Neutrophil (primary cell): ENCODE measurements at regions not wholly inside any gene's neighbourhood (a gene's known extent, or its start where the extent isn't known, plus 50 kb on each side); places are given as distances from the start of the nearest gene placed in this dataset.

Source experiments
- H3K27ac ChIP-seq: fragments of 200-600 bp; sonication (generic); 2 replicates; pipeline ENCODE4 v1.5.1; 2016; ENCODE audit warnings: mild to moderate bottlenecking, moderate library complexity
- H3K27me3 ChIP-seq: fragments of 200-600 bp; sonication (generic); 2 replicates; pipeline ENCODE4 v1.6.0; 2016; ENCODE audit warnings: mild to moderate bottlenecking
- H3K36me3 ChIP-seq: fragments of 200-600 bp; sonication (generic); 2 replicates; pipeline ENCODE4 v1.5.1; 2017
- H3K4me1 ChIP-seq, 2 experiments: fragments of 200-600 bp in 1 of 2; sonication (generic) in 1 of 2; 1 replicate in 1 of 2; 2 replicates in 1 of 2; pipeline versions ENCODE4 v1.5.1 to v1.6.1; 2013 to 2016; ENCODE audit warnings: low read depth in 1 of 2, low read length in 1 of 2, mild to moderate bottlenecking in 1 of 2, moderate library complexity in 1 of 2; ENCODE audit not compliant: control insufficient read depth in 1 of 2, insufficient read depth in 1 of 2
- H3K4me3 ChIP-seq, 2 experiments: fragments of 200-600 bp in 1 of 2; sonication (generic) in 1 of 2; 1 replicate in 1 of 2; 2 replicates in 1 of 2; pipeline ENCODE4 v1.5.1; 2013 to 2016; ENCODE audit warnings: low read depth in 1 of 2, low read length in 1 of 2, mild to moderate bottlenecking in 1 of 2, moderate library complexity in 1 of 2
- H3K9me3 ChIP-seq: fragments of 200-600 bp; sonication (generic); 2 replicates; pipeline ENCODE4 v1.5.1; 2016
- TF ChIP-seq, protein P1 (sequence below): fragments of 200-600 bp; sonication (generic); IDR thresholded peaks from 2 replicates; pipeline ENCODE4 v1.5.1; 2016; ENCODE audit warnings: antibody characterized with exemption

DNA sequence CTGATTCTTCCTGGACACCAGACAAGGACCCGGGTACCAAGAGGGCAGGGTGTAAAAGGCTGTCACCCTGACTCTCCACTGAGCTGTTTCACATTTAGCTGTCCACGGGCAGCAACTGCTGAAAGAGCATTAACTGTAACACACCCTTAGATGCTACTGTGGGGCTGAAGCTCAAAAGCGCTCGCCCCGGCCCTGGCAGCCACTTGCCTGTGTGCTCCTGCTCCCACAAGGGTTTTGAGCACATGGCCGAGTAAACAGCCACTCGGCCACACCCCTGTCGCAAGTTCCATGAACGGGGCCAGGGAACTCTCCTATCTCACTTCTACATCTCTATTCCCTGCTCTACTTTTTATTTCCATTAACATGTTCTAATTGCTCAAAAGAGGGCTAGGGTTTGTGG lies 421.7 kb downstream of the TUSC7 start:
- no peaks in the 10 kb centered on the region for H3K4me1 ChIP-seq
- no peaks in the 10 kb centered on the region for H3K27me3 ChIP-seq
- no peaks in the 10 kb centered on the region for H3K9me3 ChIP-seq
- TF ChIP-seq, protein P1, sequence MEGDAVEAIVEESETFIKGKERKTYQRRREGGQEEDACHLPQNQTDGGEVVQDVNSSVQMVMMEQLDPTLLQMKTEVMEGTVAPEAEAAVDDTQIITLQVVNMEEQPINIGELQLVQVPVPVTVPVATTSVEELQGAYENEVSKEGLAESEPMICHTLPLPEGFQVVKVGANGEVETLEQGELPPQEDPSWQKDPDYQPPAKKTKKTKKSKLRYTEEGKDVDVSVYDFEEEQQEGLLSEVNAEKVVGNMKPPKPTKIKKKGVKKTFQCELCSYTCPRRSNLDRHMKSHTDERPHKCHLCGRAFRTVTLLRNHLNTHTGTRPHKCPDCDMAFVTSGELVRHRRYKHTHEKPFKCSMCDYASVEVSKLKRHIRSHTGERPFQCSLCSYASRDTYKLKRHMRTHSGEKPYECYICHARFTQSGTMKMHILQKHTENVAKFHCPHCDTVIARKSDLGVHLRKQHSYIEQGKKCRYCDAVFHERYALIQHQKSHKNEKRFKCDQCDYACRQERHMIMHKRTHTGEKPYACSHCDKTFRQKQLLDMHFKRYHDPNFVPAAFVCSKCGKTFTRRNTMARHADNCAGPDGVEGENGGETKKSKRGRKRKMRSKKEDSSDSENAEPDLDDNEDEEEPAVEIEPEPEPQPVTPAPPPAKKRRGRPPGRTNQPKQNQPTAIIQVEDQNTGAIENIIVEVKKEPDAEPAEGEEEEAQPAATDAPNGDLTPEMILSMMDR, result no peak
- H3K27ac ChIP-seq, result no peak overlapping the region
- no peaks in the 10 kb centered on the region for H3K36me3 ChIP-seq
- no peak overlapping the region for H3K4me3 ChIP-seq

DNA sequence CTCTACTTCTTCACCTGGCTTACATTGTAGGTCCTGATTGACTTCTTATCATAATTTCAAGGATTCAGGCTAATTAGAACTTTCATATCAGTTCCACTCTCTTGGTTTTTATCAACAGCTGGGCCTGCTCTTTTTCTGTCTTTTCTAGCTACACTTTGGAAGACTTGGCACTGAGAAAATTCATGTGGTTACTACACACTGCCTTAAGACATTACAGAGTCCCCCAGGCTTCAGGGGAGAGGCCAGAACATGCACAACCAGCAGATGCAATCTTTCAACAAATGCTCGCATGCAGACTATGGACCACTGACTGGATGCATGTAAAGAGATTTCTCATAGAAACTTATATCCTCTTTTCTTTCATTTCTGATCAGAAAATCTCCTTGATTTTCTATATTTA lies 423.5 kb downstream of the TUSC7 start:
- Histone ChIP-seq H3K27me3 (no peaks in the 10 kb centered on the region), H3K27ac (no peak overlapping the region)

DNA sequence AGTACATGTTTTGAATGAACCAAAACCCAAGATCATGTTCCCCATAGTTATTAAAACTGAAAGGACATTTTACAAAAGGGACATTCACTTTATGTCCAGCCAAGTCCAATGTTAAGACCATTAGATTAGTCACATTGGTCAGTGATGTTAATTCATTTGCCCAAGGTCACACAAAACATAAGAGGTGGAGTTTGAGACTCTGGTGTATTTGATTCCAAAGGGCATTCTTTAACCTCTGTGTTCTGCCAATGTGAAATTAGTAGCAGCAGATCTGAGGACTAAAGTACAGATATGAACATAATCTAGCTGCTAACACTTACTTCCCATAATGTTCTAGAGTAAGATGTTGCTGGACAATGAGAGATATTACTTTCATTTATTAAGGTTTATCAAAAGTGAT lies 425.6 kb downstream of the TUSC7 start:
- no peak overlapping the region for H3K27ac ChIP-seq
- TF ChIP-seq, protein P1, result no peak
- H3K27me3 ChIP-seq, result no peaks in the 10 kb centered on the region
- no peak overlapping the region for H3K4me3 ChIP-seq
- H3K4me1 ChIP-seq, result no peaks in the 10 kb centered on the region
- no peaks in the 10 kb centered on the region for H3K9me3 ChIP-seq
- H3K36me3 ChIP-seq, result no peaks in the 10 kb centered on the region

More for the DNA sequence above, 423.5 kb downstream of the TUSC7 start:
- TF ChIP-seq, protein P1, result no peak
- no peak overlapping the region for H3K4me3 ChIP-seq
- no peaks in the 10 kb centered on the region for H3K36me3 ChIP-seq
- H3K9me3 ChIP-seq, result no peaks in the 10 kb centered on the region
- H3K4me1 ChIP-seq, result no peaks in the 10 kb centered on the region

DNA sequence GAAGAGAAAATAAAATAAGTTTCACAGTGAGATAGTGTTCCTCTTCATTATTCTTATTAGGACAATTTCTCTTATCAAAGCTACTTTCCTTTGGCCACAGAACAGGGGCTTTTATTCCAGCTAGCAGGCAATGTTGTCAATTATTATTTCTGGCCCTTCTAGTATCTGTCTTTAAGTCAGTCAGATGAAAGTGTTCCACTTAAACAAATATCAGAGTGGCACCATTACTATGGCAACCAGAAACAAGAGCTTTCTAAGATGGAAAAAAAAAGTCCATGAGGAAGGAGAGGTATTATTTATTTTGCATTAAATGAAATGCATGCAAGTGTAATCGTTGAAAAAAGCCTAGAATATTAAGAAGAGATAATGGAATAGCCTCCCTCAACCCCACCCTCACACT lies 426.4 kb downstream of the TUSC7 start:
- TF ChIP-seq, protein P1, result no peak
- Histone ChIP-seq H3K9me3 (no peaks in the 10 kb centered on the region), H3K27me3 (no peaks in the 10 kb centered on the region), H3K4me1 (no peaks in the 10 kb centered on the region), H3K4me3 (no peak overlapping the region), H3K36me3 (no peaks in the 10 kb centered on the region), H3K27ac (no peak overlapping the region)

DNA sequence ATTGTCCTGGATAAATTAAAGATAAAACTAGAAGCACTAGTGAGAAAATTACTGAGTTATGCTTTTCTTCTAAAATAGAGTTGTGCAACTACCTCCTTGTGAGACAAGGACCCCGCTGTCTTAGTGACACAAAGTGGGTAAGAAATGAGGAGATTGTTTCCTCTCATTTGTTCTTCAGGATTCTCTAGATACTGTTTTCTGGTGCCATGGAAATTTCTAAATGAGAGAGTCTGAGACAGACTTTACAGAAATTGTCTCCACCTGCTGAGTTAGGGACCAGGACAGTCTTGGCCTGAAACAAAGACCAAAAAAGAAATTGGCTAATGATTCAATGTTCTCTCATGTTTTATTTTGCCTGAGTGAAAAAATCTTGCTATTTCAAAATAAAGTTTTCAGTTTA lies 427.5 kb downstream of the TUSC7 start:
- no peaks in the 10 kb centered on the region for H3K9me3 ChIP-seq
- no peaks in the 10 kb centered on the region for H3K27me3 ChIP-seq
- no peaks in the 10 kb centered on the region for H3K36me3 ChIP-seq
- H3K27ac ChIP-seq, result no peak overlapping the region
- H3K4me1 ChIP-seq, result no peaks in the 10 kb centered on the region
- H3K4me3 ChIP-seq, result no peak overlapping the region
- TF ChIP-seq, protein P1, result no peak

DNA sequence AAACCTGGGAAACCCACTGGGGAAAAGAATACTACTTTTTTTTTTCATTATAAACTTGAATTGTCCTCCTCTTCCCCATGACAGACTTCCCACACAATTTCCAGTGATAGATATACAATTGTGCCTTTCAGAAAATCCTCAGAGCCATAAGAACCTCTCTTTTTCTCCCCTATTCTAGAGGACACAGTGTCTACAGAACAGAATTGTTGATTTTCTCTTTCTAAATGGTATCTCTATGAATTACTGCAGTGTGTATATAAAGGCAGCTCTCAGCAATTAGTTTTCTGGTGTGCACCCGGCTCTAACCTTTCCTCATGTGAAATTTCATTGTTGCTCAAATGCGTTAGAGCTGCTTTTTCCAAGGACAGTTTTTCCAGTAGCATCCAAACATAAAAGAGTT lies 430.1 kb downstream of the TUSC7 start:
- no peaks in the 10 kb centered on the region for H3K9me3 ChIP-seq
- no peaks in the 10 kb centered on the region for H3K27me3 ChIP-seq

More for the DNA sequence above, 430.1 kb downstream of the TUSC7 start:
- no peaks in the 10 kb centered on the region for H3K36me3 ChIP-seq
- H3K4me3 ChIP-seq, result no peak overlapping the region
- no peak overlapping the region for H3K27ac ChIP-seq
- H3K4me1 ChIP-seq, result no peaks in the 10 kb centered on the region
- TF ChIP-seq, protein P1, result no peak
